Sigmoid colon (tissue), 6 donors: ENCODE measurements at regions not wholly inside any gene's neighbourhood (a gene's known extent, or its start where the extent isn't known, plus 50 kb on each side); places are given as distances from the start of the nearest gene placed in this dataset.

Source experiments
- DNase-seq: peaks from one replicate; pipeline ENCODE4 v3.0.0-alpha.2; 2019
- H3K27ac ChIP-seq, 4 donors: fragments of 200-600 bp; sonication (generic); one replicate each; pipeline ENCODE4 v1.5.1; 2016 to 2019; ENCODE audit warnings: mild to moderate bottlenecking in 1 of 4
- H3K27me3 ChIP-seq, 3 donors: fragments of 200-600 bp; sonication (generic); one replicate each; pipeline ENCODE4 v1.5.1; 2019; ENCODE audit warnings: mild to moderate bottlenecking in 1 of 3
- H3K36me3 ChIP-seq, 4 donors: fragments of 200-600 bp; sonication (generic); one replicate each; pipeline ENCODE4 v1.5.1; 2016 to 2019
- H3K4me1 ChIP-seq, 4 donors: fragments of 200-600 bp; sonication (generic); one replicate each; pipeline ENCODE4 v1.5.1; 2017 to 2019
- H3K4me3 ChIP-seq, 4 donors: fragments of 200-600 bp; sonication (generic); one replicate each; pipeline ENCODE4 v1.5.1; 2017 to 2019; ENCODE audit warnings: mild to moderate bottlenecking in 2 of 4, moderate library complexity in 1 of 4
- H3K9me3 ChIP-seq, 4 donors: fragments of 200-600 bp in 3 of 4; sonication (generic) in 3 of 4; one replicate each; pipeline versions ENCODE4 v1.5.1 to v1.6.1; 2013 to 2019
- CTCF ChIP-seq, 4 experiments: fragments of 450-650 bp in 3 of 4; fragments of 200-600 bp in 1 of 4; IDR thresholded peaks; one replicate each; pipeline ENCODE4 v1.5.1; 2016 to 2019; ENCODE audit warnings: antibody characterized with exemption in 4 of 4, mild to moderate bottlenecking in 3 of 4, moderate library complexity in 2 of 4
- EP300 ChIP-seq, 4 donors: sonication (generic); formaldehyde crosslinking; IDR thresholded peaks; one replicate each; pipeline ENCODE4 v1.6.1; 2017; ENCODE audit warnings: antibody characterized with exemption in 4 of 4
- POLR2A ChIP-seq, 2 donors: fragments of 450-650 bp; IDR thresholded peaks; one replicate each; pipeline ENCODE4 v1.6.1; 2016; ENCODE audit warnings: antibody characterized with exemption in 2 of 2, mild to moderate bottlenecking in 2 of 2, moderate library complexity in 2 of 2
- POLR2AphosphoS5 ChIP-seq, 4 donors: sonication (generic); formaldehyde crosslinking; IDR thresholded peaks; one replicate each; pipeline ENCODE4 v1.6.1; 2017; ENCODE audit warnings: antibody characterized with exemption in 4 of 4
- WGBS, 2 donors: extraction: QIAGEN DNeasy Blood & Tissue Kit; methylation state at CpG; one replicate each; pipeline ENCODE4 v1.1.7; 2013; 5-methylcytosine and 5-hydroxymethylcytosine counted together
- intact Hi-C: fragments of 100-400 bp; cut with DNase I; formaldehyde crosslinking; loops from one replicate; pipeline ENCODE4 v1.15.1; 2023
- donor health status: healthy with polysubstance abuse.
- donor health status: healthy.

GRCh38 chrY:19356735-19357134 is 387.8 kb downstream of the KDM5D start:
- TF ChIP-seq CTCF (IDR thresholded peaks at IDR 0.05) (no peak), POLR2AphosphoS5 (IDR thresholded peaks at IDR 0.05) (no peak), EP300 (IDR thresholded peaks at IDR 0.05) (no peak), POLR2A (IDR thresholded peaks at IDR 0.05) (no peak)
- intact Hi-C loops = no loop called here
- H3K4me1 ChIP-seq = no peaks in the 10 kb centered on the region

GRCh38 chrY:19354857-19355173 is 389.7 kb downstream of the KDM5D start:
- Histone ChIP-seq H3K27me3 (no peaks in the 10 kb centered on the region), H3K27ac (no peak overlapping the region), H3K4me1 (no peaks in the 10 kb centered on the region), H3K4me3 (no peak overlapping the region), H3K9me3 (no peaks in the 10 kb centered on the region), H3K36me3 (no peaks in the 10 kb centered on the region)
- intact Hi-C loops = no loop called here
- DNase-seq = no peak
- 91 to 94% methylated on average over 1 of the region's 1 CpG for WGBS, 2 donors
- no peak for TF ChIP-seq EP300 (IDR thresholded peaks at IDR 0.05)
- TF ChIP-seq CTCF (IDR thresholded peaks at IDR 0.05) = no peak
- TF ChIP-seq POLR2A (IDR thresholded peaks at IDR 0.05) = no peak
- TF ChIP-seq POLR2AphosphoS5 (IDR thresholded peaks at IDR 0.05) = no peak

More at GRCh38 chrY:19356735-19357134, 387.8 kb downstream of the KDM5D start:
- Histone ChIP-seq H3K4me3 (no peak overlapping the region), H3K27me3 (no peaks in the 10 kb centered on the region), H3K27ac (no peak overlapping the region), H3K9me3 (no peaks in the 10 kb centered on the region), H3K36me3 (no peaks in the 10 kb centered on the region)
- no peak for DNase-seq

- Histone ChIP-seq H3K4me1 (no peaks in the 10 kb centered on the region), H3K36me3 (no peaks in the 10 kb centered on the region), H3K9me3 (no peaks in the 10 kb centered on the region), H3K4me3 (no peak overlapping the region), H3K27me3 (no peaks in the 10 kb centered on the region), H3K27ac (no peak overlapping the region)
- no peak for DNase-seq
- WGBS, 2 donors = 76 to 89% methylated on average over 4 of the region's 4 CpGs
- intact Hi-C loops = no loop called here
- TF ChIP-seq EP300 (IDR thresholded peaks at IDR 0.05) (no peak), CTCF (IDR thresholded peaks at IDR 0.05) (no peak), POLR2AphosphoS5 (IDR thresholded peaks at IDR 0.05) (no peak), POLR2A (IDR thresholded peaks at IDR 0.05) (no peak)
Observed at GRCh38 chrY:19354061-19354856, 390.3 kb downstream of the KDM5D start.

- Histone ChIP-seq H3K4me1 (no peaks in the 10 kb centered on the region), H3K27me3 (no peaks in the 10 kb centered on the region), H3K4me3 (no peak overlapping the region), H3K36me3 (no peaks in the 10 kb centered on the region), H3K27ac (no peak overlapping the region), H3K9me3 (no peaks in the 10 kb centered on the region)
- 40 to 56% methylated on average over 2 of the region's 2 CpGs for WGBS, 2 donors
- intact Hi-C loops = no loop called here
- no peak for DNase-seq
- no peak for TF ChIP-seq CTCF (IDR thresholded peaks at IDR 0.05)
- no peak for TF ChIP-seq POLR2A (IDR thresholded peaks at IDR 0.05)
- TF ChIP-seq EP300 (IDR thresholded peaks at IDR 0.05) = no peak
- no peak for TF ChIP-seq POLR2AphosphoS5 (IDR thresholded peaks at IDR 0.05)
Observed at GRCh38 chrY:19351616-19352015, 392.9 kb downstream of the KDM5D start.

- Histone ChIP-seq H3K36me3 (no peaks in the 10 kb centered on the region), H3K4me3 (no peak overlapping the region), H3K9me3 (peaks cover 0 to 3% (median 0%) of the 10 kb centered on the region in 4 donors), H3K4me1 (no peaks in the 10 kb centered on the region), H3K27me3 (no peaks in the 10 kb centered on the region), H3K27ac (no peak overlapping the region)
- 55 to 69% methylated on average over 3 of the region's 3 CpGs for WGBS, 2 donors
- intact Hi-C loops = no loop called here
- no peak for TF ChIP-seq CTCF (IDR thresholded peaks at IDR 0.05)
- TF ChIP-seq POLR2AphosphoS5 (IDR thresholded peaks at IDR 0.05) = no peak
- TF ChIP-seq EP300 (IDR thresholded peaks at IDR 0.05) = no peak
- no peak for DNase-seq
Observed at GRCh38 chrY:19321701-19322100, 422.8 kb downstream of the KDM5D start.
